ENCODE measurements at regions not wholly inside any gene's neighbourhood (a gene's known extent, or its start where the extent isn't known, plus 50 kb on each side); places are given as distances from the start of the nearest gene placed in this dataset.

- TF ChIP-seq EZH2 (IDR thresholded peaks at IDR 0.05; ENCODE audit: insufficient read depth, low read length) (no peak), CTCF (IDR thresholded peaks at IDR 0.05; ENCODE audit: insufficient read depth, low read depth, low read length) (no peak)
Observed at GRCh38 chr5:3845230-3845629, 249.6 kb downstream of the IRX1 start.
